Karpas-422 (cell line): ENCODE measurements at regions not wholly inside any gene's neighbourhood (a gene's known extent, or its start where the extent isn't known, plus 50 kb on each side); places are given as distances from the start of the nearest gene placed in this dataset.

Experiments used
- DNase-seq: peaks from one replicate; pipeline ENCODE4 v3.0.0-alpha.2; 2015
- H2AFZ ChIP-seq: fragments of 200-600 bp; sonication (generic); 2 replicates; pipeline ENCODE4 v1.6.1; 2014; ENCODE audit warnings: antibody characterized with exemption, low read length, mixed read lengths
- H3K27ac ChIP-seq: fragments of 200-600 bp; sonication (generic); 2 replicates; pipeline ENCODE4 v1.5.1; 2014; ENCODE audit warnings: mild to moderate bottlenecking, low read length, moderate library complexity
- H3K27me3 ChIP-seq: fragments of 200-600 bp; sonication (generic); 2 replicates; pipeline ENCODE4 v1.6.1; 2014; ENCODE audit warnings: low read length, mixed read lengths
- H3K36me3 ChIP-seq: fragments of 200-600 bp; sonication (generic); 2 replicates; pipeline ENCODE4 v1.6.1; 2014; ENCODE audit warnings: low read length, mixed read lengths; ENCODE audit not compliant: insufficient read depth
- H3K4me1 ChIP-seq: fragments of 200-600 bp; sonication (generic); 2 replicates; pipeline ENCODE4 v1.6.1; 2014; ENCODE audit warnings: mild to moderate bottlenecking, low read length, mixed read lengths
- H3K4me2 ChIP-seq: fragments of 200-600 bp; sonication (generic); 2 replicates; pipeline ENCODE4 v1.6.1; 2014; ENCODE audit warnings: low read length, low read depth, mild to moderate bottlenecking; ENCODE audit not compliant: poor library complexity, severe bottlenecking
- H3K4me3 ChIP-seq: fragments of 200-600 bp; sonication (generic); 2 replicates; pipeline ENCODE4 v1.5.1; 2014; ENCODE audit warnings: mild to moderate bottlenecking, antibody characterized with exemption, low read length, mixed read lengths
- H3K79me2 ChIP-seq: fragments of 200-600 bp; sonication (generic); 2 replicates; pipeline ENCODE4 v1.6.1; 2014; ENCODE audit warnings: mild to moderate bottlenecking, low read length, mixed read lengths
- H3K9ac ChIP-seq: fragments of 200-600 bp; sonication (generic); 2 replicates; pipeline ENCODE4 v1.6.0; 2014; ENCODE audit warnings: low read length
- H3K9me2 ChIP-seq: fragments of 200-600 bp; sonication (generic), shearing (Covaris generic); replicated peaks from 2 replicates; pipeline ENCODE4 v1.6.0; 2014; ENCODE audit warnings: mild to moderate bottlenecking, low read length, moderate library complexity; ENCODE audit not compliant: insufficient read depth
- H3K9me3 ChIP-seq: fragments of 300-700, 200-600 bp; sonication (generic); 2 replicates; pipeline ENCODE4 v1.6.1; 2014; ENCODE audit warnings: low read length, mixed read lengths
- H4K20me1 ChIP-seq: fragments of 200-600 bp; sonication (generic); 2 replicates; pipeline ENCODE4 v1.6.1; 2014; ENCODE audit warnings: mild to moderate bottlenecking, antibody characterized with exemption, low read length, low read depth; ENCODE audit not compliant: insufficient read depth

GRCh38 chr5:61638476-61638875, 306.4 kb downstream of the ZSWIM6 start:
- Histone ChIP-seq H3K79me2 (no peaks in the 10 kb centered on the region), H2AFZ (no peak overlapping the region)

GRCh38 chr5:61640179-61641021, 308.3 kb downstream of the ZSWIM6 start:
- no peak overlapping the region for H3K4me2 ChIP-seq
- H4K20me1 ChIP-seq = no peaks in the 10 kb centered on the region
- no peak for DNase-seq
- no peak overlapping the region for H3K4me3 ChIP-seq
- no peaks in the 10 kb centered on the region for H3K27me3 ChIP-seq
- H3K36me3 ChIP-seq = no peaks in the 10 kb centered on the region
- no peak overlapping the region for H3K27ac ChIP-seq
- H3K79me2 ChIP-seq = no peaks in the 10 kb centered on the region
- H3K4me1 ChIP-seq = no peaks in the 10 kb centered on the region
- H3K9ac ChIP-seq = no peak overlapping the region
- no peaks in the 10 kb centered on the region for H3K9me2 ChIP-seq
- no peaks in the 10 kb centered on the region for H3K9me3 ChIP-seq
- no peak overlapping the region for H2AFZ ChIP-seq

More at GRCh38 chr5:61638476-61638875, 306.4 kb downstream of the ZSWIM6 start:
- Histone ChIP-seq H3K4me3 (no peak overlapping the region), H3K36me3 (no peaks in the 10 kb centered on the region), H3K27me3 (no peaks in the 10 kb centered on the region), H4K20me1 (no peaks in the 10 kb centered on the region), H3K27ac (no peak overlapping the region), H3K9ac (no peak overlapping the region), H3K9me2 (no peaks in the 10 kb centered on the region), H3K4me2 (no peak overlapping the region), H3K9me3 (no peaks in the 10 kb centered on the region), H3K4me1 (no peaks in the 10 kb centered on the region)
- no peak for DNase-seq

GRCh38 chr5:61641748-61642565, 309.9 kb downstream of the ZSWIM6 start:
- H3K4me1 ChIP-seq = no peaks in the 10 kb centered on the region
- H3K27ac ChIP-seq = no peak overlapping the region
- no peak overlapping the region for H3K4me2 ChIP-seq
- no peak overlapping the region for H2AFZ ChIP-seq
- H3K4me3 ChIP-seq = no peak overlapping the region
- H3K36me3 ChIP-seq = no peaks in the 10 kb centered on the region
- no peaks in the 10 kb centered on the region for H3K27me3 ChIP-seq
- no peaks in the 10 kb centered on the region for H3K9me2 ChIP-seq
- no peak for DNase-seq
- no peaks in the 10 kb centered on the region for H3K9me3 ChIP-seq
- no peaks in the 10 kb centered on the region for H4K20me1 ChIP-seq
- H3K79me2 ChIP-seq = no peaks in the 10 kb centered on the region
- no peak overlapping the region for H3K9ac ChIP-seq

GRCh38 chr5:61647672-61648071, 315.6 kb downstream of the ZSWIM6 start:
- Histone ChIP-seq H4K20me1 (no peaks in the 10 kb centered on the region), H3K79me2 (no peaks in the 10 kb centered on the region), H3K27me3 (no peaks in the 10 kb centered on the region), H3K4me1 (no peaks in the 10 kb centered on the region), H2AFZ (no peak overlapping the region), H3K9me2 (no peaks in the 10 kb centered on the region), H3K4me3 (no peak overlapping the region), H3K4me2 (no peak overlapping the region), H3K36me3 (no peaks in the 10 kb centered on the region), H3K9ac (no peak overlapping the region), H3K27ac (no peak overlapping the region), H3K9me3 (no peaks in the 10 kb centered on the region)
- no peak for DNase-seq

GRCh38 chr5:61649231-61649630, 317.2 kb downstream of the ZSWIM6 start:
- Histone ChIP-seq H3K79me2 (no peaks in the 10 kb centered on the region), H2AFZ (no peak overlapping the region), H3K9me3 (no peaks in the 10 kb centered on the region), H3K9ac (no peak overlapping the region), H3K27me3 (no peaks in the 10 kb centered on the region), H3K4me1 (no peaks in the 10 kb centered on the region), H3K27ac (no peak overlapping the region), H3K36me3 (no peaks in the 10 kb centered on the region), H3K9me2 (no peaks in the 10 kb centered on the region), H4K20me1 (no peaks in the 10 kb centered on the region), H3K4me2 (no peak overlapping the region), H3K4me3 (no peak overlapping the region)
- DNase-seq = no peak

- no peak overlapping the region for H3K9ac ChIP-seq
- no peaks in the 10 kb centered on the region for H4K20me1 ChIP-seq
- H3K79me2 ChIP-seq = no peaks in the 10 kb centered on the region
- H3K4me1 ChIP-seq = no peaks in the 10 kb centered on the region
- H3K27me3 ChIP-seq = no peaks in the 10 kb centered on the region
- H3K4me3 ChIP-seq = no peak overlapping the region
- no peak overlapping the region for H3K27ac ChIP-seq
- no peak overlapping the region for H3K4me2 ChIP-seq
- H3K9me2 ChIP-seq = no peaks in the 10 kb centered on the region
- no peak for DNase-seq
- H3K36me3 ChIP-seq = no peaks in the 10 kb centered on the region
- no peak overlapping the region for H2AFZ ChIP-seq
- H3K9me3 ChIP-seq = no peaks in the 10 kb centered on the region
Measured at GRCh38 chr5:61649971-61650370, 317.9 kb downstream of the ZSWIM6 start.

- Histone ChIP-seq H2AFZ (no peak overlapping the region), H3K27ac (no peak overlapping the region), H3K27me3 (no peaks in the 10 kb centered on the region), H3K4me1 (no peaks in the 10 kb centered on the region), H3K4me2 (no peak overlapping the region), H4K20me1 (no peaks in the 10 kb centered on the region), H3K36me3 (no peaks in the 10 kb centered on the region), H3K9me2 (no peaks in the 10 kb centered on the region), H3K9ac (no peak overlapping the region), H3K9me3 (no peaks in the 10 kb centered on the region), H3K79me2 (no peaks in the 10 kb centered on the region), H3K4me3 (no peak overlapping the region)
- DNase-seq = no peak
Measured at GRCh38 chr5:61650661-61651060, 318.6 kb downstream of the ZSWIM6 start.

GRCh38 chr5:61651195-61651594, 319.1 kb downstream of the ZSWIM6 start:
- H4K20me1 ChIP-seq = no peaks in the 10 kb centered on the region
- no peaks in the 10 kb centered on the region for H3K4me1 ChIP-seq
- H3K27ac ChIP-seq = no peak overlapping the region
- H3K4me3 ChIP-seq = no peak overlapping the region
- no peak for DNase-seq
- H3K27me3 ChIP-seq = no peaks in the 10 kb centered on the region
- no peak overlapping the region for H3K4me2 ChIP-seq
- H3K36me3 ChIP-seq = no peaks in the 10 kb centered on the region
- H3K9me2 ChIP-seq = no peaks in the 10 kb centered on the region
- no peaks in the 10 kb centered on the region for H3K79me2 ChIP-seq
- H3K9me3 ChIP-seq = no peaks in the 10 kb centered on the region
- no peak overlapping the region for H3K9ac ChIP-seq
- H2AFZ ChIP-seq = no peak overlapping the region
